Ramos (cell line): ENCODE measurements at regions not wholly inside any gene's neighbourhood (a gene's known extent, or its start where the extent isn't known, plus 50 kb on each side); places are given as distances from the start of the nearest gene placed in this dataset.
"Not testable (repeated sequence)": the region's sequence is repeated elsewhere in the genome, so short reads cannot be mapped to it uniquely, and the experiment has no call there.

Experiments
- in situ Hi-C: fragments of 300-500 bp; cut with MboI; formaldehyde crosslinking; loops from one replicate; pipeline ENCODE4 v1.14.3; 2022; ENCODE audit warnings: low sequenced_read_pairs; ENCODE audit not compliant: unreplicated experiment

DNA sequence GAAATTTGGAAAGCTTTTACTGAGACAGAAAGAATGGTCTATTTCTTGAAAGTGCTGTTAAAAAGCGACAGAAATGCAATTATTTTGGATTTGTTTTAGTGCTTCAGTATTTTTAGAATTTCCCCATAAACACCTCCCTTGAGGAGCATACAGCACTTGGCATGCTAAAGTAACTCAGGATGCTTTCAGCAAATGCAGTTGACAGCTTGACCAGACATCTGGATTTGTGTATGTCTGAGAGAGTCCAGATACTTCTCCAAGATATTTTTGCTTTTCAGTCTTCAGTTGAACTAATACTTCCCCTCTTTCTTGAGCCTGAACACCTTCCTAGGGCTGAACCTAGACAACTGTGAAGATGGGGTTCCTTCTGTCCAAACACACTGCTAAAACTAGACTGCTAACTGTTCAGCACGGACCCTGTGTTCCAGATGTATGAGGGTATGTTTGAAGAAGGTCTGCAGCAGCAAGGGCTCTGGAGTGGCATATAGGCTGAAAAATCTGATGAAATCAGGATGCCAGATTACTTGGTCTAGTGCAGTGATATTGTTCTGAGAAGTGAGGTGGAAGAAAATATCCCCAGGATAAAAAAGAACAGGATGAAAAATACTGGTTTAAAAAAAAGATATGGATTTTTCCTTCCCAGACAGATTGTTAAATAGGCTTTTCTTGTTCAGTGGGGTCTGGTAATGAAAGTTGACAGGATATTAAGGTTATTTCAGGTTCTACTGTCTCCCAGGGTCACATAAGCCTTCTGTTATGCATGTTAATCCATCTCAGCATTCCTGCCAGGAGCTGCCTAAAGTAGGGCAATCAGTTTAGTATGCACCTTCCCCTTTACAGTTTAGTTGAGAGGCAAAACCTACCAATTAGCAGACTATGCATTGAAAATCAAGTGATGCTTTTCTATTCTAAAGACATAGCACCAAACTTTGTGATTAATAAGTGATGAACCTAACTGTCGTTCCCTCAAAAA lies 516.9 kb upstream of the TBL1XR1 start:
- in situ Hi-C loops = no loop called here

DNA sequence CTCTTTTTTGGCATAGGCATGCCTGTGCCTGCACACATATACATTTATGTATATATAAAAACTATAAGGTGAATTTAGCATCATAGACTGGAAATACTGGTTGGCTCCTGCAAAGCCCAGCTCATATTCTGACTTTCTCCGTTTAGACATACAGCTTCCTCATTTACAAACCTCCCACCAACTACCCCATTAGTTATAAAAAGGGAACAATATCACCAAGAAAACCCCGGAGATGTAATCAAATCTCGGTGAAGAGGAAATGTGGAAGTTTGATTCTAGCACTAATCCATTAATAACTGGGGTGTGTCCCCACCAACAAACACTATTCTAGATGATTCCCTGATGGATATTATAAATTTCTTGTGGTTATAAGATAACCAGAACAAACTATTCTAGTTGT lies 517.7 kb upstream of the TBL1XR1 start:
- in situ Hi-C loops = no loop called here

DNA sequence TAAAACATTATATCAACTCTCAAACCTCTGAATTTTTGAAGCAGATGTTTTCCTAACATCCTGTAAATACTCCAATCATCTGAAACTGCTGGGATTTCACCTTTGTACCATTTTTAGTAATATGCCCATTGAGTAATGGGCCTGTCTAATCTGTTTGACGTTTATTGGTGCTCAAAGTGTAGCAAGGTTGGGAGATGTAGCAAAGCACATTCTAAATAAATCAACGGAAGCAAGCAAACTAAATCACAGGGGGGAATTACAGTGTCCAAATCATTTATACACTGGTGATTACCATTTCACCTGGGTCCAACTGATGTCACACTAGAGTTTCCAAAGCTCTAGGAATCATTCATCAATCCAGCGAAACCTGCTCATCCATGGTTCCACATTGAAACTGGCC lies 518.7 kb upstream of the TBL1XR1 start:
- in situ Hi-C loops = no loop called here

DNA sequence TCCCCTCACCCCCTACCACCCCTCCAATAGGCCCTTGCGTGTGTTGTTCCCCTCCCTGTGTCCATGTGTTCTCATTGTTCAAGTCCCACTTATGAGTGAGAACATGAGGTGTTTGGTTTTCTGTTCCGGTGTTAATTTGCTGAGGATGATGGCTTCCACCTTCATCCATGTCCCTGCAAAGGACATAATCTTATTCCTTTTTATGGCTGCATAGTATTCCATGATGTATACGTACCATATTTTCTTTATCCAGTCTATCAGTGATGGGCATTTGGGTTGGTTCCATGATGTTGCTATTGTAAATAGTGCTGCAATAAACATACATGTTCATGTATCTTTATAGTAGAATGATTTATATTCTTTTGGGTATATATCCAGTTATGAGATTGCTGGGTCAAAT lies 523.6 kb upstream of the TBL1XR1 start:
- in situ Hi-C loops = not testable (repeated sequence)

DNA sequence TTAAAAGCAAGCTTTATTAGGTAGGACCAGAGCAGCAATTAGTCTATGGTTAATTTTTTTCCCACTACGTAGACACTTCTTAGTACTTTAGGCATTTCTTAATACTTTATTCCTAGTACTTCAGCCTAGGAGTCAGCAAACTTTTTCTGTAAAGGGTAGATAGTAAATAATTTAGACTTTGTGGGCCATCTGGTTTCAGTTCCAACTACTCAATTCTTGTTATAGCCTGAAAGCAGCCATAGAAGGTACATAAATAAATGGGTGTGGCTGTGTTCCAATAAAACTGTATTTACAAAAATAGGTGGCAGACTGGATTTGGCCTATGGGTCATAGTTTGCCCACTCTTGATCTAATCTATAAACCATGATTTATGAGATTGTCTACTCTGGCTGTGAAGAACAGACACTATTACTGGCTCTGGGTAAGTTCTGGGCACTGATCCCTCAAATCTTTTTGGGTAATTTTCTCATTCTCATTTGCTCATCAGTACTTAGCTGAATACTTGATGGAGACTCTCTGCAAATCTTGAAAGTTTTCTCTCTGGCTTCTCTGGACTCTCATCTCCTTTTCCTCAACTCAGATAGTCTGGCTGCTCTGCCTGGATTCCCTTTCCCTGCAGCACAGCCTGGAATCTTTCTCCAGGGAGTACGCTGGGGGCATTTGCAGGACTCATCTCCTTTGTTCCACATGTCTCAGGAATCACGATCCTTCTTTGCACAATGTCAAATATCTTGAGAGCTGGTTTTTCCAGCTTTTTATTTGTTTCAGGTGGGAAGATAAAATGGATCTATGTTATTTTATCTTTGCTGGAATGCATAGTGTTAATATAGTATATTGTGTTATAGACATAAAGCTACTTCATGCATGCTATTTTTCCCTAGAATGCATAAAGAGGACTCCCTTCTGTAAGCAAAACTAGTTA lies 524.8 kb upstream of the TBL1XR1 start:
- in situ Hi-C loops = no loop called here

DNA sequence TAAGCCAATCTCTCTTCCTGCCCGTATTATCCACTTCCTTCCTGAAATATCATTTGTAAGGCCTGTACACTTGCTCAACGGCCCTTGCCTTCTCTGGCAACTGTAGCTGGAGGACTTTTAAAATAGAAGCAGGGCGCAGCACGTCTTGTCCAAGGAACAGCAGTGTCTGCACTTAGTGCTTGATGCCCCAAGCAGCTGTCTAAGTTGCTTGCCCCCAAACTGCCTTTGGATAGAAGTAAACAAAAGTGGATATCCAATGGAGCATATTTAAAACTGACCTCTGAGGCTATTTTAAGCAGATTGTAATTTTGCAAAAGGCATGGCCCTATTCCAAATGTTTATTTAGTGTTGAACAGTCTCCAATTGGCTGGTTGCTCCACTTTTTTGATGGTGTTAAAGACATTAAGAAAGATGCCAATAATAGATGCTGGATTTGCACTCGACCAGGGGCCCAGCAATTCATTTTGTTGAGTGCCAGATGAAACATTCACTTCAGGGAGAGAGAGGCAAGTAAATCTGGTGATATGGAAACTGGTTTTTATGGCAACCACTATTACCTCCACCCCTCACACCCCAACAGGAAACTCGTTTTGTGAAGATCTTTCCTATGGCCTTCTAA lies 526.8 kb upstream of the TBL1XR1 start:
- in situ Hi-C loops = no loop called here

DNA sequence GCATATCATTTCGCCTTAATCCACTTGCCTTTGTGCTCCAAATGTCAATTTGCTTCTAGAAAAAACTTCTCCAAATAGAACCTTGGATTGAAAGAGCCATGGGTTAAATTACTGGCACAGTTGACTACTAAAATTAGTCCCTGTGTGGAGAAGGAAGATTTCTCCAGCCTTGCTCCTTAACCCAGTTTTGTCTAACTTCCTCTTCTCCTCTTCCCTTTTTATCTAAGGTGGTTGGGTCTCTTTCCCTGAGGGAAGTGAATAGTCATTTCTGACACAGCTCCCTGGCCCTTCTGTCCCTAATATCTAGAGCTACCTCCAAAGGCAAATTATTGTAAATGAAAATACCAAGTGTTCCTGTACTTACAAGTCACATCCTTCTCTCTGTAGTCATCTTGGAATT lies 527.9 kb upstream of the TBL1XR1 start:
- in situ Hi-C loops = no loop called here

DNA sequence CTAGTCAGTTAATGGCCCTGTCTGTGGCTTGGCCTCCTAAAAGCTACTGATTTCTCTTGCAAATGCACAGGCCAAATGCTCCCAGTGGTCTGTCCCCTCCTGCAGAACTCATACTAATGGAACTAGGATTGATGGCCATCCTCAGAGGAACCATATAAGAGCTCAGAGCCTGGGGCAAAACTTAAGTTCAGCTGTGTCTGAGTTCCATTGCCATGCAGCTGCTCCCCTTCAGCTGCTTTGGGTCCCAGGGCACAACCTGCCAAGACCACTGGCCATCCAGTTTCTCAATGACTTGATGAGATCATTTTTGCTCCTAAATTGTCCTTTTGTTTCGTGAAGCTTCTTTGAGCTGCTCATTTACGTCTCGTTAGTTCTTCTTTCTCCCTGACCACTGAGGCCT lies 529.5 kb upstream of the TBL1XR1 start:
- in situ Hi-C loops = no loop called here

DNA sequence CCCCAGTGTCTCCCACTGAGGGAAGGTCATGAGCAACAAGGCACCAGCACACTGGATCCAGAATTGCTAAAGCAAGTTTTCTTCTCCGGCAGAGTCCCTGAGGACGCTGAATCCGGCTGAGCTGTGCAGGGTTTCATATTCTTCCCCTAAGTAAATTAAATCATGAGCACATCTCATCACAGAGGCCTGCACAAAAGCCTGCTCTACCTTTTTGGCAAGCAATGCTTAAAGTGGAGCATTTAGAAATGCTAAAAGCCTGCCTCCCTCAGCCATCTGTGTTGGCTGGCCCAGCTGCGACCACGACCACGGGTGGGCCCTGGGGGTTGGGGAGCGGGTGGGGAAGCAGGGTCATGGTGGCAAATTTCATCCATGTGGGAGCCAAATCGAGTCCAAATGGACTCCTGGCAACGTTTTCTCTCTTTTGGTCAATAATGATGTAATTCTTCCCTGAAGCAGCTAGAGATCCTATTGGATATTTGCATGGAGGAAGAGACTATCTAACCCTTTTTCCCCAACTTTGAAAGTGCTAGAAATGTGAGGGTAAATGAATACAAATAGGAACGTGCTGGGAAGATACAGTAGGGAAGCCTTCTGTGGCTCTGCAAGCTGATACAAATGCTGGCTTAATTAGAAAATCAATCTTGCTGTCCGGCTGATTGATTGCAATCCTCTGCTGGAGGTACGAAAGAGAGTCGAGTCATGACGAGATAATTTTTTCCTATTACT lies 532.8 kb upstream of the TBL1XR1 start:
- in situ Hi-C loops = no loop called here

DNA sequence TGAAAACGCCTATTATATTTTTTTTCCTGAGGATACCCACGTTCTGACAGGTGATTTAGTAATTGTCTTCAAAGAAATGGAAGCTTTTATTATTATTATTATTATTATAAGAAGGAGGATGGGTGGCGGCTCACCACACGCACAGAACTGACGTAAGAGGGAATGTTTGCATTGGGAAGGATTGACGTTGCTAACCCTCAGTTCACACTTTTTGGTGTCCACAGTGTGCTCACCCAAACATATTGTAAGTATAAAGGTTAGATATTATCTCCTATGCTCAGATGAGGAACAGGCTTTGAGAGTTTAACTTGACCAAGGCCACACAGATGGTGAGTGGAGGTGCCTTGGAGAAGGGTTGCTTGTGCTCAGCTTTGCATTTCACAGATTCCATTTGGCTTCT lies 533.5 kb upstream of the TBL1XR1 start:
- in situ Hi-C loops = no loop called here

DNA sequence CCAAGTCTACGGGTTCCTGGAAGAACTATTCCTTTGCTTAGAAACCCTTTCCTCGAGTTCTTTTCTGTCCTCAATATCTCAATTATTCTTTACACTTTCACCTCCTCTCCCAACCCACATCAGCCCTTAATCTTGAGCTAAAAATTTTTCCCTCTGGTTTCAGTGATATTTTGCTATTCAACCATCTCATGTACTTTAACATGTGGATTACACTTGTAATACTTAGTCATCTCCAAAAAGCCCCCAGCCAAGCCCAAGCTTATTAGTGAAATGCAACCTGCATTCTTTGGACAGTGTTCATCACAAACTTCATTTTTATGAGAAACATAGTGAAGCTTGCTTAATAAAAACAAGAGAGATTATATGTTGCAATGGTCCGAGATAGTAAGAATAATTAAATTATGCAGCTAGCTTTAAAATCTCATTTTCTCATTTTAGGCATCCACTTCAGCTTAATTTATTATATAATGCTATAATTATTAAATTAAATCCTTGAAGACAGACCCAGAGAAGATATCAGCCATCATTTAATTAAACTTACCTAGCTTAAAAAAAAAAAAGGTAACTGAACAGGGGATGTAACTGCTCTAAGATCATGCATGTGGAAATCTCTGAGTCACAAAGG lies 534.5 kb upstream of the TBL1XR1 start:
- in situ Hi-C loops = no loop called here

DNA sequence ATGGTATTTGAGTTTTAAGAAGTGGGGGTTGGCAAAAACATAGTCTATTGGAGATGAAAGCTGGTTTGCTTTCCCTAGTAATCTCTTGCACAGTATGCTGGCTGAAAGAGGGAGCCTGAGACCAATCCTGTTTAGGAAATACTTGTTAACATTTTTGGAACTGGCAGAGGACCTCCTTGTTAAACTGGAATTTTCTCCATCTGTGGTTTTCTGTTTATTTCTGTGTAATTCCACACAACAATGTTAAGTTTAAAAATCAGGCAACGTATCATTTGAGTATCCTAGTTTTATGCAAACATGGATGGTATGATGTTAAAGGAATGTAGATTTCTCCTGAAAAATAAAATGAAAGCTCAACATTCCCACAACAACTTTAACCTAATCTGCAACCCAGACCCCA lies 536.0 kb upstream of the TBL1XR1 start:
- in situ Hi-C loops = no loop called here

DNA sequence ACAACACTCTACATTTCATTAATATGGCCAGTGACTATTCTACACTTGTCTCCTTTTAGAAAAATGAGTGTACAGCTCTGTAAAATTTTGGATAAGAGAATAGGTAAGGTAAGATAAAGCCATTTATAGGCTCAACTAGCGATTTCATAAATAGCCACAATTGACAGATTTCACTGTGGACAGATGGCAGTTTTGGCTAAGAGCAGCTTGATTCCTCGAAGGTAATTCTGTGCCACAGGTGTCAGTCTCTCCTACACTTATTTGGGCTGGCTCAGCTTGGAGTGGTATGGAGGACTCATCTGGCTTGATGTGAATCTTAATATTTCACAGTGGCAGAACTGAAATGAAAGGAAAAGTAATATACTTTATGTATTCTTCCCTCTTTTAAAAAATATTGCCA lies 536.7 kb upstream of the TBL1XR1 start:
- in situ Hi-C loops = no loop called here

DNA sequence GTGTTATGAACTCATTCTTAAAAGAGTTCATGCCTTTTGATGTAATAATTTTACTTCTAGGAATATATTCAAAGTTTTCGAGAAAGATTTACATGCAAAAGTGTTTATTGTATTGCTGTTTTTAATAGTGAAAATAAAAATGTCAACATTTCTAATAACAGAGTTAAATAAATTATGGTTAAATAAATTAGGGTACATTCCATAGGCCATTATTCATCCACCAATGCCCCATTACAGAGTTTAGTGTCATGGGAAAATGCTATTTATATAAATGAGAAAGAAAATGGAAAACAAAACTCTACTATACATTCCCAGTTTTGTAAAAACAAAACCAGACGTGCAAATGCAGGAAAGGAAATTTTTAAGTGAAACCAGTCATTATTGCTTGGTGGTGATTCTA lies 538.1 kb upstream of the TBL1XR1 start:
- in situ Hi-C loops = no loop called here

DNA sequence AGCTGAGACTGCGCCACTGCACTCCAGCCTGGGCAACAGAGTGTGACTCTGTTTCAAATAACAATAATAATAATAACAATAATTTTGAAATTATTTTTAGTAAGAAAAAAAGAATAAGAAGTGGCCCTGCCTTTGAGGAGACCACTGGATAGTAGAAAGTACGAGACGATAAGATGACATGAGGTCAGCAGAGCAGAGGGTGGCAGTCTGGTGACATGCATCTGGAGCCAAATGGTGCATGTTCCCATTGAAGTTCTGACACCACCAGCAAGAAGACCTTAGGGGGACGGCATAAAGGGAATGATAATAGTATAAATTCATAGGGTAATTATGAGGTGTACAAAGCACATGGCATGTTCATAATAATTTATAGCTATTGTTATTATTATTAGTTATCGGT lies 542.2 kb upstream of the TBL1XR1 start:
- in situ Hi-C loops = no loop called here

DNA sequence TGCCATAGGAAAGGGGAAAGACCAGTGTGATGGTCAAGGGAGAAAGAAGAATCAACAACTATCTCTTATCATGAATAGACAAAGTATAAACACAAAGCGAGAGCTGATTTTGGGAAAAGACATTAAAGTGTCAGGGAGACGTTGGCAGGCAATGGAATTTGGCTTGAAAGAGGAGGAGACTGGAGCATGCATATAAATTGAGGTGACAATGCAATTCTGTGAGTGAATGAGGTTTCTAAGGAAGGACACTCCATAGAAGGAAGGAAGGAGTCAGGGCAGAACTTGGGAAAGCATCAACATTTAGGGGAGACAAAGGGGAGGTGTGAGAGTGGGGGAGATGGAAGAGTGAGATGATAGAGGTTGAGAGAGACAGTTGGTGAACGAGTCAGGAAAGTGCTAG lies 543.0 kb upstream of the TBL1XR1 start:
- in situ Hi-C loops = no loop called here

DNA sequence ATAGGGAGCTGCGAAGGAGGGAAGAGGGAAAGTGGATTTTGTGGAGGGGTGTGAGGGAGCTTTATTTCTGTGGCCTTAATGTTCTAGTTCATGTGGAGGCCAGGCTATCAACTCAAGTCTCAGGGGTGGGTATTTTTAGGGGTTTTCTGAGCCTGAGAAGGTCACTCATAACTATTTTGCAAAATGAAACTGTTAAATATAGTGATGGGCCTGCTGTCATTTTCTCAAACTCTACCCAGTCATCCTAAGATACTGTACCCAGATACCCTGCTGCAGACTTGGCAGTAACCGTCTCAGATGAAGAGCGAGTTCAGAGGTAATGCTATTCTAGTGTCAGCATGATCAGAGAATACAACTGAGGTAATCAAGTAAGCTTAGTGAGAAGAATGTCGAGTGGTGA lies 545.0 kb upstream of the TBL1XR1 start:
- in situ Hi-C loops = no loop called here

DNA sequence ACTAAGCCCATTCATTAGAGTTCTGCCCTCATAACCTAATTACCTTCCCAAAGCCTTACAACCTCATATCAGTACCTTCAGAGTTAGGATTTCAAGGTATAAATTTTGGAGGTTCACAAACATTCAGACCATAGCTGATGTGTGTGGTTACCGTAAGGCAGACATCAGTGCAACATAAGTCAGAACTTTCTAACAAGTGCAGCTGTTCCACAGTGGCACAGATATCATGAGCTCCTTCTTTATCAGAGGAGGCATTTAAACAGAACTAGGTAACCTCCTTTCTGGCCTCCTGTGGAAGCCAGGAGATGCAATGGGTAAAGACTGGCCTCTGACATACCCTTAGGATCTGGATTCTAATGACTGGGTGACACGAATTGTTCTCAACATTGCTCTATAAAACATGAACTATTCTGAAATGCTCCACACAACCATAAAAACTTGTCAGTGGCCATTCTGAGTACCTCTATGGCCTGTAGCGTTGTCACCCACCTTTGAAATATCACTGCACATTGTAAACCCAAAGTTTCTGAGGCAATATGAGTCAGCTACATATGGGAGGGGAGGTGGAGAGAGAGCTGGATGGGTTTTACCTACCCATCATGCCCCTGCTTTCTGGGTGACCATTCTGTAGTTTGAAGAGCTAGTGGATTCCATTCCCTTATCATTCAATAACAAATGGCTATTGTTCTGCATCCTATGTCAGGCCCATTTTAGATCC lies 546.0 kb upstream of the TBL1XR1 start:
- in situ Hi-C loops = no loop called here
